ACHN (cell line): ENCODE measurements at regions not wholly inside any gene's neighbourhood (a gene's known extent, or its start where the extent isn't known, plus 50 kb on each side); places are given as distances from the start of the nearest gene placed in this dataset.
"Not testable (repeated sequence)": the region's sequence is repeated elsewhere in the genome, so short reads cannot be mapped to it uniquely, and the experiment has no call there.

Source experiments
- DNase-seq: peaks from one replicate; pipeline ENCODE4 v3.0.0-alpha.2; 2015
- in situ Hi-C: cut with HindIII; loops from 2 replicates; pipeline ENCODE4 v1.10.0; 2017; ENCODE audit warnings: low sequenced_read_pairs, low pct_ligation_motif_present, low pct_unique_long_range_greater_than_20kb

DNA sequence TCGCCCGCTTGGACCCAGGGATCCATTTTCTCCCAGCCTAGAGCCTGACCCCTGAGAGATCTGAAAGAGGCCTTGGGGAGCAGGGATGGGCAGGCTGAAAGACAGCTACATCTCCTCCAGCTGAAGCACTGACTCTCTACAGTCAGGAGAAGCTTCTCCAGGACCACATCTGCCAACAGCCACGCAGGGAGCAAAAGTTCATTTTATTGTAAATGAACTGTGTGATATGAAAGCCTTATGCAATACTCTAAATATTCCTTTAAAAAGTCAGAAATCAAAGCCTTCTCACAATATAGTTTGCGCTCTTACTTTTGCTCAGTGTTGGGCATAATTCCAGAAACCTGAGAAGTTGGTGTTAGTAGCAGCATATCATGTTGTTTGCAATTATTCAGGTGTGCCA is 428.9 kb upstream of the RAB6C start:
- in situ Hi-C loops: no loop called here
- no peak for DNase-seq

DNA sequence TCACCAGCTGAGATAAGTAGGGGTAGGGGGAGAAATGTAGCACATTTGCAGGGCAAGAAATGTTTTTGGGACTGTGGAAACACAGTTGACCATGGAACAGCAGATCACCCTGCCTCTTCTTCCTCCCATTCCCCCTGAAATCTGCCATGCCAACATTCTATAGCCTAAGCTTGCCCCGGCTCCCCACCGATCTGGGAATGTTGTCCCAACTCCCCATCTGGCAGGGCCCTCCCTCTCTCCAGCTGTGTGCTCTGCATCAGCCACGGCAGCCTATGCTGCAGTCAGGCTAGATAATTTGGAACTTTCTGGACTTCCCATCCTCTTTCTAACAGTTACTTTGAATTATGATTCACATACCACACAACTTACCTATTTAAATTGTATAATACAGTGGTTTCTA is 425.1 kb upstream of the RAB6C start:
- no peak for DNase-seq
- in situ Hi-C loops: no loop called here

DNA sequence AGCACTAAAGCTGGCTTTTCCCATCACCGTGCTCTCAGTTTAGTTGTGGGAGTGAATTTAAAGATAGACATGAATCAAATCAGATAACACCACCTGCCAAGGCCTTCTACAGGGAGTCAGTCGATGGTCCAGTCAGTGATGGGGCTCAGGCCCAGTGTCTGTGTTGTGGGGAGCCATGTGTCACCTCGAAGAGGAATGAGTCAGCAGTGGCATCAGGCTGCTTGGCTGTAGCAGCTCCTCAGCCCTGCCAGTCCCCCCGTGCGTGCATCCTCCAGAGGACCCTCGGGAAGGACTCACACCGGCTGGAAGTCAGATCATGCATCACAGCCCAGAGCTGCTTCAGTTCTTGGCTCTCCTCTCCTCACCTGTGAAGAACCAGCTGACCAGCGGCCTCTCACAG is 420.4 kb upstream of the RAB6C start:
- in situ Hi-C loops: no loop called here
- no peak for DNase-seq

GRCh38 chr2:129565551-129566109 is 413.8 kb upstream of the RAB6C start:
- in situ Hi-C loops: no loop called here

GRCh38 chr2:129570812-129571211 is 408.7 kb upstream of the RAB6C start:
- in situ Hi-C loops, DNase-seq: not testable (repeated sequence)

More at GRCh38 chr2:129565551-129566109, 413.8 kb upstream of the RAB6C start:
- DNase-seq: no peak

- in situ Hi-C loops: no loop called here
- no peak for DNase-seq
Measured at GRCh38 chr2:129575431-129575830, 404.0 kb upstream of the RAB6C start.

DNA sequence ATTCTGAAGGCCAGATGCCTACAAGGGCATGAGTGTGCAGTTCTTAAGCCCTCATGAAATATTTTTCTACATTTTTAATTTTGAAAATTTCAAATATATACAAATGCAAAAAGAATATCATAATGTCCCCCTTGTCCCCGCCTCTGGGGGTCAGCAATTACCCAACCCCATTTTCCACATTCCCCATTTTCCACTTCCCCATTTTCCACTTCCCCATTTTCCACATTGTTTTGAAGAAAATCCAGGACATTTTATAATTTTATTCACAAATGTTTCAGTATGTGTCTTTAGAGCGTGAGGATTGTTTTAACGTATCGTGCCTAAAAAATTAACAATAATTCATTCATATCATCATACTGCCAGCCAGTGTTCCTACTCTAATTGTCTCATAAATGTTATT is 403.6 kb upstream of the RAB6C start:
- in situ Hi-C loops: no loop called here
- DNase-seq: no peak

DNA sequence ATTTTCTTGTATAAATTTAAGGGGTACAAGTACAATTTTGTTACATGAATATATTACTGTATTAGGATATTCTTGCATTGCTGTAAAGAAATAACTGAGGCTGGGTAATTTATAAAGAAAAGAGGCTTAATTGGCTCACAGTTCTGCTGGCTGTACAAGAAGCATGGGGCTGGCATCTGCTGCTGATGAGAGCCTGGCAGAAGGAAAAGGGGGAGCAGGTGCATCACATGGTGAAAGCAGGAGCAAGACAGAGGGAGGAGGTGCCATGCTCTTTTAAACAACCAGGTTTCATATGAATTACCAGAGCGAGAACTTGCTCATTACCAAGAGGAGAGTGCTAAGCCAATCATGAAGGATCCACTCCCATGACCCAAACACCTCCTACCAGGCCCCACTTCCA is 399.5 kb upstream of the RAB6C start:
- no peak for DNase-seq
- in situ Hi-C loops: no loop called here

DNA sequence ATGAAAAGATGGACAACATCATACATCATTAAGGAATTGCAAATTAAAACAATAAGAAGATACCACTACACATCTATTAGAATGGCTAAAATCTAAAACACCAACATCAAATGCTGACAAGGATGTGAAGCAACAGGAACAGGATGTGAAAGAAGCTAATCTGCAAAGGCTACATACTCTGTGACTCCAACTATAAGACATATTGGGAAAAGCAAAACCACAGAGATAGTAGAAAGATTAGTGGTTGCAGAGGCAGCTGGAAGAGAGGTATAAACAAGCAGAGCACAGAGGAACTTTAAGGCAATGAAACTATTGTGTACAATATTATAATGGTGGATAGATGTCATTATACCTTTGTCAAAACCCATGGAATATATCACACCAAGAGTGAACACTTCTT is 393.7 kb upstream of the RAB6C start:
- DNase-seq: no peak
- in situ Hi-C loops: no loop called here

- in situ Hi-C loops: no loop called here
- DNase-seq: no peak
Measured at GRCh38 chr2:129587426-129588064, 391.9 kb upstream of the RAB6C start.

DNA sequence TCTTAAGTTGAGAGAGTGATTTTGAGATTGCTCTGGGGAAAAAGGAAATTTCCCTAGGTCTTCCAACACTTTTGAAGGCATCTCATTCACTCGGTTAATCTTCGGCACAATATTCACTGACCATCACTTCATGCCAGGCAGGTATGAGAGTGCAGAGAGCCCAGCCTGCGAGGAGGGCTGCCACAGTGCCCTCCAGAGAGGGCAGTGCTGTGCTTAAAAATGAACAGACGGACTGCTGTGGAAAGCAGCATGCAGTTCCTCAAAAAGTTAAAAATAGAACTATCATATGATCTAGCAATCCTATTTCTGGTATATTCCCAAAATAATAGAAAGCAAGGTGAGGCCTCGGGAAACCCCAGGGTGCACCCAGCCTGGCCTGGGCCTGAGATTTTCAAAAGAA is 374.9 kb upstream of the RAB6C start:
- DNase-seq: no peak
- in situ Hi-C loops: no loop called here

DNA sequence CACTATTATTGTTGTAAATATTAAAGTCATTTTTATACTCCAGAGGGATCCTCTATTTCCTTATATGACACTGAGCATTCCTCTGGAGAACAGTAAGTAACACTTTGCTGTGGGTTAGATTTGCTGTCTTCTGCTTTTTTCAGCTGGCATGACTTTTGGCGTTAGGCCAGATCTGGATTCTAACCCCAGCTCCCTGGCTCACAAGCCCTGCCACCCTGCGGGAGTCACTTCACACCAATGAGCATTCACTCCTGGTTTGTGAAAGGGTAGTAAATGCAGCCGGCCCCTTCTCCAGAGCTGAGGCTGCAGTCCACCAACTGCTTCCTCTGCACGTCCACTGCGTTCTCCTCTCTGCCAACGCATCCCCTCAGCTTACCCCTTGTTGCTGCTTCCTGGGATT is 373.8 kb upstream of the RAB6C start:
- in situ Hi-C loops: no loop called here
- DNase-seq: no peak

- no peak for DNase-seq
- in situ Hi-C loops: no loop called here
Measured at GRCh38 chr2:129606496-129607270, 372.8 kb upstream of the RAB6C start.

GRCh38 chr2:129609224-129609623 is 370.2 kb upstream of the RAB6C start:
- in situ Hi-C loops: no loop called here

GRCh38 chr2:129610766-129611165 is 368.7 kb upstream of the RAB6C start:
- DNase-seq: no peak
- in situ Hi-C loops: no loop called here

More at GRCh38 chr2:129609224-129609623, 370.2 kb upstream of the RAB6C start:
- DNase-seq: no peak

GRCh38 chr2:129611471-129611870 is 368.0 kb upstream of the RAB6C start:
- in situ Hi-C loops: no loop called here

DNA sequence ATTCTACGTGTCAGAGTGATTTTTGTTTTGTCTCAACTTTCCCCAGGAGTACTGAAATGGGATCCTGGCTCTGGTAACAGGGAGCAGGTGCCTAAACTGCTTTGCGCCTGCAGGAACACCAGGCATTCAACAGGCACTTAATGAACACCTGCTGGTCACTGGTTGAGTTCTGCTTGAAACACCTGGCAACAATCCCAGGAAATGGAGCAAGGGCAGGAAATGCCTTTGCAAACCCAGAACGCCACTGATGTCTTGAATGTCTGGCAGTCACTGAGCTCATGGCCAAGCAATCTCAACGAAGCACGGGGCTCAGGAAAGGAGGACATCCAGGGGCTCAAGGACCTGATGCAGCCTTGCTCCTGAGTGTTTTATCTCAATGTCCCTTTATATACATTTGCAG is 360.0 kb upstream of the RAB6C start:
- in situ Hi-C loops: no loop called here
- DNase-seq: no peak

More at GRCh38 chr2:129611471-129611870, 368.0 kb upstream of the RAB6C start:
- no peak for DNase-seq

DNA sequence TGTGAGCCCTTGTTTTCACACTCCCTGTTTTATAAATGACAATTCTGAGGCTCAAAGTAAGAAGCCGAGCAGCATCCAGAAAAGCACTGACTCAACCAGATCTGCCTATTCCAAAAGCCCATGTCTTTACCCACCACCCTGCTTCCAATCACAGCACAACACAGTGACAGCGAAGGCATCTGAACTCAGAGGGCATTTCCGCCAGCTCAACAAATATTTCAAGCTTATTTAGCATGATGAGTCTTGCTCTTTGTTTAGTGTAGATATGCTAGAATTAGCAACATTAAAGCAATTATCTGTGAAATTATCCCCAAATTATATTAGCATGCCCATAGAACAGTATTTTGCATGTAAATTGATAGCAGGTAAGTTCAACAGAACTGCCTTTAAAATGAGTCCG is 359.1 kb upstream of the RAB6C start:
- DNase-seq: no peak
- in situ Hi-C loops: no loop called here

DNA sequence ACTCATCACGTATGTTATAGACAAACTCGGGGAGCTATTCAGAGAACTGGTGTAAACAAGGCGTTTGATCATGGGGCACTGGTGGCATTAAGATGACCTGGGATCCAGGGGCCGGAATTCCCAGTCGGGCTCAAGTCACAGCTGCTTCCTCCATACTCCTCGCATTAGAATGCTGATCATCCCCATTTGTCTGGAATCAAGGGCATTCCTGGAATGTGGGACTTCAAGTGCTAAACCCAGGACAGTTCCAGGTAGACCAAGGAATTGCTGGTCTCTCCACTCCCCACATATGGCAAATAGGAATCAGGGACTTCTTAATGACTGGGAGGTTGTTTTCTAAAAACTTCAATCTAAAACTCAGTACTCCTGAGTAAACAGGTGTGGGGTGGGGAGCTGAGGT is 355.7 kb upstream of the RAB6C start:
- in situ Hi-C loops: no loop called here
- no peak for DNase-seq

GRCh38 chr2:129627437-129627836 is 352.0 kb upstream of the RAB6C start:
- DNase-seq: no peak
- in situ Hi-C loops: no loop called here
